Hematopoietic multipotent progenitor cell (in vitro differentiated cells): ENCODE measurements at regions not wholly inside any gene's neighbourhood (a gene's known extent, or its start where the extent isn't known, plus 50 kb on each side); places are given as distances from the start of the nearest gene placed in this dataset. TPM values are rescaled to one million over a fixed set of nuclear protein-coding genes. Genes with fewer than 3 reads are reported as not detected.

Experiments used
- small RNA-seq: library from RNA; depleted of rRNA; stranded (forward); fragments of <200 nt; gene quantifications from one replicate; pipeline ENCODE3, GENCODE V24; 2012

Small RNA genes lying in the stretch of these regions (small RNA-seq; reads per million reads assigned to genes)
- not detected for gene HMGN2P13
